Mucosa of gallbladder (tissue), 1 donor: ENCODE measurements at regions not wholly inside any gene's neighbourhood (a gene's known extent, or its start where the extent isn't known, plus 50 kb on each side); places are given as distances from the start of the nearest gene placed in this dataset.

Experiments
- DNase-seq: peaks from one replicate; pipeline ENCODE4 v3.0.0-alpha.2; 2020; ENCODE audit warnings: low spot score
- donor health status: DM: no; HTN: no; CAD: no.

DNA sequence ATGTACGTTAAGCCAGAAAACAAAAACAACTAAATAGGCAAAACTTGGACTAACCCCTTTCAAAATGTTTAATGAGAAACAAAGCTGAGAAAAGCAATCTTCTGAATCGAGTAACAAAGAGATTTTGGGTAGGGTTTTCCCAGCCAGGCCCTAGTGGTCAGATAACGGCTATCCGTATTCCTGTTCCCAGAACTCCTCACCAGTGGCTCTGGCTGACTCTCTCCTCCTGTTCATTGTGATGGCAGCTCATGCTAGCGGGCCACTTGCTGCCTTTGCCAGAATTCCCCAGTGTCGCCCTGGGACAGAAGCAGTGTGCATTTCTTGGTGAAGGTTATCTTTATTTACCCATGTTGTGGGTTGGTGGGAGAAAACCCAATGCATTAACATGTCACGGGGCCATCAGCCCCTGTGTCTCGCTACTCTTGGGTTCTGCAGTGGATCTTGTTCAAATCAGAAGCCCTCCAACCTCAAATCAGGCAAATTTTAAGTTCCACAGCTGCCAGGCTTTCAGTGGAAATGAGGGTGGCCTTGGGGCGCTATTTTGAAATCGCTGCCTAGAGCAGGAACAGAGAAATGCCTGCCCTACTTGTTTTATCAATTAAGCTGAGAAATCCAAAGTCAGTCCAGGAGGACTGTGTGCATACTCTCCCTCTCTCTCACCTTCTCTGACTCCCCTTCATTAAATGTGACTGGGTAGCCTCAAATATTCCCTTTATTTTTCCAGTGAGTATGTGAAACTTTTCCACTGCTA lies 164.5 kb upstream of the NPVF start:
- DNase-seq: no peak

DNA sequence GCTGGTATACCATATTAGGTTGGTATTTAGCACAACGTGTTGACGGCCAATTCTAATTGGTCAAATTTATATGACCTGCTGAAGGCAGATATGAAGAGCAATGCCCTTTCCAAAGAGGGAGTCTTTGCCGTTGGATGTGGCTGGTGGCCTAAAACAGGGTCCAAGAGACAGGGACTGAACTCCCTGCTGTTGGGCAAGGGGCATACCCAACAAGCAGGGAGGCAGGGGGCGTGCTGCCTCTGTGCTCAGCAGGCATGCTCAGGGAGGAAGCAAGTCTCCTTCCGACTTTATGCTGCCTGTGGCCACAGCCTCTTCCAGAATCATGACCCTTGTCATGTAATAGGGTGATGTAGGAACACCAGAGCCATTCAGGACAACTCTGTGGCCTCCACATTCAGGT lies 167.7 kb upstream of the NPVF start:
- DNase-seq: no peak

GRCh38 chr7:25396668-25397067 lies 168.4 kb upstream of the NPVF start:
- DNase-seq: no peak

GRCh38 chr7:25398418-25398817 lies 170.1 kb upstream of the NPVF start:
- no peak for DNase-seq

DNA sequence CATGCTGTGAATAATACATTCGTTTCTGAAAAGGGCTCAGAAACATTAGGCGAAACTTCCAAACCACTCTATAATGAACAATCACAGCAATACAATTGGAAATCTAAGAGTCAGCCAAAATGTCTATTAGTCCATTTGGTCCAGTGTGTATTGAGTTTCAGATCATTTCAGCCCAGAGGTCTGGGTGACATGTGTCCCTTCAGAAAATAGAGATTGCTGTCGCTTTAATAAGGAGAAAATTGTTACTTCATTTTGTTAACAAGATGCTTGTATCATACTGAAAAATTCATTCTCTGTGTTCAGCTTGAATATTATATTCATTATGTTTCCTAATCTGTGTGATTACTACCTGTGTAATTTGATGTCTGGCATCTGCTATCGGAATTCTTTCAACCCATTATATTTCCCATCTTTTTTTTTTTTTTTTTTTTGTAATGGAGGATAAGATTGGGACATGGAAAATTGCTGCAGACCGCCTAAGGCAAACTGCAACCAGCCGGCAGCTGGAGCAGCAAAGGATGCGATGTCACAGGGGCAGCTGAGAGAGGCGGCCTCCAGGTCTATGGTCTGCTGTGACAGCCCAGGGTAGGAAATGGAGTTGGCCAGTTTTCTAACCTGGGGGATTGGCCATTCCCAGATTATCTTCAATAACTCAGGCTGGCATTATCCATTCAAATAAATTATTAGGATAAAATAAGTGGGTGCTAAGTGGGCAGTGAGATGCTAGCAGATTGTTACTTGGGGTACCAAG lies 170.9 kb upstream of the NPVF start:
- DNase-seq: no peak

DNA sequence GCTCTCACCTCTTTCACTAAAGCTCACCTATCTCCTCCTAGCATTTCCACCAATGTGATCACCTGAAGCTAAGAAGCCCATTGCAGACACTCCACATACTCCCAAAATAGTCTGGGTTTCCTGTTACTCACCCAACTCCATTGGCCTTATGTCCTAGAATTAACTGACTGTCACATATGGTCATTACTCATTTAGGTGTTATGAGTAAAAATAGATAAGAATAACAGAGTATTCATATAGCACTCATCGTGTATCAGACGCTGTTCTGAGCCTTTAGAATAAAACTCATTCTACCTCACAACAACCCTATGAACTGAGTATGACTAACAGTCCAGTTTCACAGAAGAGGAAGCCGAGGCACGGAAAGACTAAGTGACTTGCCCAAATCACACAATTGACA lies 174.2 kb upstream of the NPVF start:
- DNase-seq: no peak

DNA sequence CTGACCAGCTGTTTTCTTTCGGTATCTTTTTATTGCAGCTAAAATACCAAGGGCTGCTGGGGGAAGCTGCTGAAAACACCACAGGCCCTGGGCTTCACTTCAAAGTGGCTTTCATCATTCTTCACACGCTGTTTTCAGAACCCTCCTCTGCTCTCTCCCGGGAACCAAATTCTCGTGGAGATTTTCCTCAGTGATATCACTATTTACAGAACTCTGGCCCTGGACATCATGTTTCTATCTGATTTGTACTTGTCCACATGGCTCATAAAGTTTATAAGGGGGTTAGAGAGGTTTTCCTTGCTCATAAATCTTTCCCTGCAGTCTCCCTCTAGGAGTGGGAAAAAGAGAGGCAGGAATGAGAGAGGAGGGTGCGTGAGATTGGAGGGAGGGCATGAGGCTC lies 177.4 kb upstream of the NPVF start:
- DNase-seq: peak; percentile 28

DNA sequence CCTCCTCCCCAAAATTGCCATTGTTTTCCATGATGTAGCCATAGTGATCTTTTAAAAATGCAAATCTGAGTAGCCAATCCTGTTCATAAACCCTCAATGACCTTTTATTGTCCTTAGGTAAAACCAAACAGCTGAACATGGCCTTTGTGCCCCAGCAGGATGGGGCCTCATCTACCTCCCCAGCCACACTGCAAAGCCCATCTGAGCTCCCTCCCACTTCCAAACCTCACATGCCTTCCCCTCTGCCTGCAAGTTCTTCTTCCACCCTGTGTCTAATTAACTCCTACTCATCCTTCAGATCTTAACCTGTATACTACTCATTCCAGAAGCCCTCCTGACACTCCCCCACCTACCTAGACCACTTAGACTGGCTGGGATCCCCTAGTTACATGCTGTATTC lies 178.8 kb upstream of the NPVF start:
- DNase-seq: no peak

DNA sequence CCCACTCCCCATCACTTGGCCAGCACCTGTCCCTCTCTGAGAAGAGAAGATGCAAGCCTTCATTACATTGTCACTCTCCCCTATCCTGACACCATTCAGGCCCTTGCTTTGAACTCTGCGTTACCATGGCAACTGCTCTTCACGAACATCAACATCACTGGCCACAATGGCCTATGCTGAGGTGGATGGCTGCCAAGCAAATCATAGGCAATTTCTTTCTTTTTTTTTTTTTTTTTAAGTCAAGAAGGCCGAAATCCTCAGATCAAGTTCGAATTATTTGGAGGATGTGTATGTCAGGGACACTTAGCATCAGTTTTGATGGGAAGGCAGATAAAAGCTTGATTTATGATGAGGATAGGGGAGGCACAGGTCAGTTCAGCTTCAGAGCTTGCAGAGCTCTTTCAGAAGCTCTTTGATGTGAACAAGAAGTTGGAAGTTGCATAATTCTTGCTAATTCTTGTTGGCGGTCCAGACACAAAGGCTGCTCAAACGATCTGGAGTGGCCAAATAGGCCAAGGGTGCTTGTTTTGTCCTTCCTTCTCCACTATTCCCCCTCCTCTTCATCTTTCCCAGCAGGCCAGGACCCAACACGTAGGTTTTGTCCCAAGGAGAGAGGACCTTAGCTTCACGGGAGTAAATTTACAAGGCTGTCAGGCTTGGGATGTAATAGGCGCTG lies 179.9 kb upstream of the NPVF start:
- no peak for DNase-seq

GRCh38 chr7:25408876-25409275 lies 180.6 kb upstream of the NPVF start:
- no peak for DNase-seq

DNA sequence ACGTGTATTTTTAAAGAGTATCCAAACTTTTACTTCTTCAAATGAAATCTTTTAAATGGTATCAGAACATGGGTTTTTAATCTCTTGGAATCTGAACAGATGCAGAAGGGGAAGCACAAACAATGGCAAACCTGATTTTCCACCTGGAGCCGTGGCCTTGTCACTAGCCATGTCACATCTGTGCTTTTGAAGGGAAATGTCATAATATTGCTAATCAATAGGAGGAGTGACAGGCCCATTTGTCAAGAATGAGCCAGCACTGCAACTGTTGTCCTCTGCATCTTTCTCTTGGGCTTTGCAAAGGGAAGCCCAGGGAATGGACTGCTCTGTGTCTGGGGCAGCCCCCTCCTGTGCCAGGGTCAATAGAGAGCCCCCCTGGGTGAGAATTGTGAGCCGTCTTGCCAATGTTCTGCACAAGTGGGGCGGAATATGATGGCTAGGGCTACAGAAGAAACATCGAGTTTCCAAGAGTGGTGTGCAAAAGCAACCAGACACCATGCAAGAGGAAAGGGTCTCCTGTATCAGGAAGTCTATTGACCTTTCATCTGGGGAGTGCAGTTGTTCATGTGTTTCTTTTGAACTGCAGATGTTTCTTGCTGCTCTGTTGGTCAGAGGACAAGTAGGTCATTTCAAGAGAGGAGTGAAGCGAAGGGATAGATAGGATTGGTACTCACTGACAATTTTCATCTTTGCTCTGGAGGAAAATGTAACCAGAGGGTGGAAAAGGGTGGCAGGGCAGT lies 181.8 kb upstream of the NPVF start:
- no peak for DNase-seq

- no peak for DNase-seq
These were observed 192.5 kb upstream of the NPVF start for GRCh38 chr7:25420771-25421170.

DNA sequence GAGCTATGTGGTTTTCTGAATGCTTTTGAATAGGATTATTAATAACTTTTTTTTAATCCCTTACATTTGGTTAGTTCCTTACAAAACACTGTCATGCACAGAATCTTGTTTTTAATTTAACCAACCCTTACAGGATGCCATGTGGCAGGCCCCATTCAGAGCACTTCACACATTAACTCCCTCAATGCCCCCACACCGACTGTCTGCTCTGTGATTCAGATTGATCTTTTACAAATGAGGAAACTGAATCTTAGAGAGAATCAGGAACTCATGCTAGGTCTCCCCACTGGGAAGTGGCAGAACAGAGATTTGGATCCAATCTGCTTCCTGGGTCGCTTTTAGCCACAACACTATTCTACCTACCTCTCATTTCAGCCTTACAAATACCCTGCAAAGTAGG lies 195.8 kb upstream of the NPVF start:
- DNase-seq: no peak

- DNase-seq: no peak
These were observed 196.6 kb upstream of the NPVF start for GRCh38 chr7:25424855-25425254.

- no peak for DNase-seq
These were observed 199.4 kb upstream of the NPVF start for GRCh38 chr7:25427721-25428120.

DNA sequence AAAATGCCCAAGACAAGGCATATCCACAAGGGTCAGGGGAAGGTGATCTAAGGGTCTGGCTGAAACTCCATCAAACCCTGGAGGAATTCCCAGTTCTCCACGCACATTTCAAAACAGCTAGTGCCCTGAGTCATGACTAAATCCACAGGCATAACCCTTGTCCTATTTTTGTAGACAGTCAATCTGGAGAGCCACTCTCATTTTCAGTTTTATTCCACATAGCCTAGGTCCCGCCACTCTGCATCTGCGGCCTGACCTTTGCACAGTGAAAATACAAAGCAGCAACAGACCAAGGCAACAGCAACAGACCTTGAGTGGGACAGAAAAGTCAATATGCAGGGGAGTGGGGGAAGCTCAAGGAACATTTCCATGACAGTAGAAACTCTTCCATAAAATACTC lies 201.4 kb upstream of the NPVF start:
- no peak for DNase-seq

DNA sequence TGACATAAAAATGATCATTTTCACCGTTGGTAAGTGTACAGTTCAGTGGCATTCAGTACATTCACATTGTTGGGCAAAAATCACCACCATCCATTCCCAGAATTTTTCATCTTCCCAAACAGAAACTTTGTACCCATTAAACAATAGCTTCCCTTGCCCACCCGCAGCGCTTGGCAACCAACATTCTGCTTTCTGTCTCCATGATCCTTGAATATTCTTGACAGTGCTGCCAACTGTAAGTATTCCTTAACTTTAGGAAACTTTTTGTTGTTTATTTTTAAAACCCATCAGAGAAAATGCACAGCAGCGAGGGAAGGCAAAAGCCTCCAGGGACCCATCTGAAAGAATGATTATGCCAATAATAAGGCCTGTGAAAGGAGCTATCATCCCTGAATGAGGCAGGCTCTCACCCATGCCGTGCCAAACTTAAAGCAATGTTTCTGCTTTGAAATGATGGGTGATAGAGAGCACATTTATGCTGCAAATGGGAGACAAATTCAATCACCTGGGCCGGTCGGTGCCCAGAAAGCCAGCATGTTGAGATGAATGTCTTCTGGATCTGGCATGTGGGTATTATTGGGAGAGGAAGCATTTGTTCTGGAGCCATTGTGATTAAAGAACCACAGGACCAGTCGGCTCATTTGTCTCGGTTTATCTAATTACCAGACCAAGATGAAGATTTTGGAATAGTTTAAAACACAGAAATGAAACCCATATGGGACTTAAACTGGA lies 202.1 kb upstream of the NPVF start:
- DNase-seq: no peak

DNA sequence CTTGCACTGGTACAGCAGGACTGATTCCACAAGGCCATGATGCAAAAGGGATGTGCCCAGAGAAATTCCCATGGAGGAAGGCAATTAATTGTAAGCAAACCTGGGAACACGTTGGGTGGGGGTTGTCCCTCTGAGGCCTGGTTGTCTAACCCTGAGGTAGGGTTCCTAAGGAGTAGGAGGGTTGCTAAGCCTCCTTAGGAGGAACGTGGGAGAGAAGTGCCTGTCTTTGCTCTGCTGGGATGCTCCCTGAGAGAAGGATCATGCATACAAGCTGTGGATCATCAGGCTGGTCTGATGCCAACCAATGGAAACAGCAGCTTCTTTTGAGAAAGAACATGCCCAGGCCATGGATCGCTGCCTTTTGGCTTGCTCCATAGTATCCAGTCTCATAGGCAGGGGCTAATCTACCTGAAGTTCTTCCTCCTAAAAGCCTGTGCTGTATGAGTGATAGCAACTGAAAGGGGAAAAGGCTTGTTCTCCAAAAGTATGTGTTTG lies 203.7 kb upstream of the NPVF start:
- DNase-seq: no peak

DNA sequence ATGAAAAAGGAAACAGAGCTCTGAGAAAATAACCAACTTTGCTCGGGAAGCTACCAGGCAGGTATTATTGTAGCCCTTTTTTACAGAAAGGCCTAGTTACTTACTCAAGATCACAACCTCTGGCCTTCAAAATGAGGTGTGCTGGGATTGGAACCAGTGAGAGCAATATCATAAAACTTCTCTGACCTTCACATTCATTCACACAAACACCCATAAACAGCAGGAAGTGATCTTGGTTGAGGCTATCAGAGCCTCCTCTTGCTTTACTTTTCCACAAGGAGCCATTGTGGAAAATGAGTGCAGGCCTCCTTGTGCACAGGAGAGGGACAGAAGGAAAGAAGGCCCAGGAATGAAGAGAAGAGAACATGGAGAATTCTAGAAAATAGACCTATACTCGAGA lies 204.5 kb upstream of the NPVF start:
- DNase-seq: no peak

DNA sequence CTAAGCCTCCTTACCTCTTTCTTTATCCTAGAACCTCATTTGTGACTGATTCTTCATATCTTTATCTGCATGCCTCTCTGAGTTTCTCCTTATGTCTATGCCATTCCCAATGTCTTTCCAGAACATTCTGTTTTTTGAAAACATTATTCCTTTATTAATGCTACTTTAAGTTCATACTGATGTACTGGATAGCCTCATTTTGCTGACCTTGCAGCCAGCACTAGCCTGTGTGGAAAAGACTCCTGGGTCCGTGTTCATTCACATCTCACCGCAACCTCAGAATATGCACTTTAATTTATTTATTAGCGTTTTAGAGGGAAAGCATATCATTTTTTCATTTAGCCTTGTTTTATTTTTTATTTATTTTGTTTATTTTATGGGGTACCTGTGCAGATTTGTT lies 208.1 kb upstream of the NPVF start:
- no peak for DNase-seq

GRCh38 chr7:25437308-25437707 lies 209.0 kb upstream of the NPVF start:
- DNase-seq: no peak
